ENCODE measurements at regions not wholly inside any gene's neighbourhood (a gene's known extent, or its start where the extent isn't known, plus 50 kb on each side); places are given as distances from the start of the nearest gene placed in this dataset.
"Not testable (repeated sequence)": the region's sequence is repeated elsewhere in the genome, so short reads cannot be mapped to it uniquely, and the experiment has no call there.

DNA sequence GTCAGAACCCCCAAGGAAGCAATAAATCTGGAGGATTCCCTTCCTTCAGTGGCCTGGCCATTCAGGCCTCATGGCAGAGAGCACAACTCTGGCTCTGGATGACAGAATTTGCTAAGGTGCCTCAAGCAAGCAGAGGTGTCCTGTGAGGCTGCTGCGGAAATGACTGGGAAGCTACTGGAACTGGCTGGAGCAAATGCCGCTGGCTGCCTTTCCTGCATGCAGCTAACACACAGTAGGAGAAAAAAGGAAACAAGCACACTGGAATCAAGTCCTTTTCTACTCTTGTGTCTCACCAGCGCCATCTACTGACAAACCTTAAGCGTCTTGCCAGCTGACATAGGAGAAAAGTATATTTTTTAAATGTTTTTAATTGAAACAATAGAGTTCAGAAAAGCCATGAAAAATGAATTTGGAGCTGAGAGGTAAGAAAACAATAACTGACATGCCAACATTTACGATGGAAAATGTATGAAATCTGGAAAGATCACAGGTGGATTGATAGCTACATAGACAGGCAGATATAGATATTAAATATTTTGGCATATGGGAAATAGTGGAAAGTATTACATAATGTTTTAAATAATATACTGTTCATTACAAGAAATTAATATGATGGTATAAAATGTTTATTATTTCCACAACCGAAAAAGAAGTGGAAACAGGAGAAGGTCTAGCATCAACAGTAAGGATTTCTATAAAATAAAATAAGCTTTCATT lies 951.6 kb downstream of the ANKRD7 start:
- peak; percentile 63 for DNase-seq

DNA sequence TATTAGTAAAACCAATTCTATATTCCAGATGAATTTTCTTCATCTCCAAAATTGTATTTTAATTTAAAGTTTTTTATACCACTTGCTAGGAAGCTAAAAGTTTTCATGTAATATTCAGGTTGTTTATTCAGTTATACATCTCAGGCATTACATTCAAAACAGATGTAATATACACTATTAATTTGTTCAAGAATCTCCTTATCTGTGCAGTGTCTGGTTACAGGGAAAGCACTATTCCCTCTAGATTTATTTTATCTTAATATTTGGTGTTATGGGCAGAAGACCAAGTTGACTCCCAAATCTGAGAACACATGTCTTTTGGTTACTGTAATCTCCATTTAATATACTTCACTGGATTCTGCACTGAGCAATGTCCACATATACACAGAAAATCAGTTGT lies 953.4 kb downstream of the ANKRD7 start:
- DNase-seq: no peak

DNA sequence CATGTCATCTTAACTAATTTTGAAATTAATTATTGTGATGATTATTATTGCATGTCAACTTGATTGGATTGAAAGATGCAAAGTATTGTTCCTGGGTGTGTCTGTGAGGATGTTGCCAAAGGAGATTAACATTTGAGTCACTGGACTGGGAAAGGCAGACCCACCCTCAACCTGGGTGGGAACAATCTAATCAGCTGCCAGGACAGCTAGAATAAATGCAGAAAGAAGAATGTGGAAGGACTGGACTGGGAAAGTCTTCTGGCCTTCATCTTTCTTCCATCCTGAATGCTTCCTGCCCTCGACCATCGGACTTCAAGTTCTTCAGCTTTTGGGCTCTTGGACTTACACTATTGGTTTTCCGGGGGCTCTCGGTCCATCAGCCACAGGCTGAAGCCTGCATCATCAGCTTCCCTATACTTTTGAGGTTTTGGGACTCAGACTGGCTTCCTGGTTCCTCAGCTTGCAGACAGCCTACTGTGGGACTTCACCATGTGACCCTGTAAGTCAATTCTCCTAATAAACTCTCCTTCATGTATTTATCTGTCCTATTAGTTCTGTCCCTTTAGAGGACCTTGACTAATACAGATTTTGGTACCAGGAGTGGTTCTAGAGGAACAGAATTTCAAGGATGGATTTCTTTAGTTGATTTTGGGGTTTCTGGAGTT lies 959.8 kb downstream of the ANKRD7 start:
- DNase-seq: no peak

DNA sequence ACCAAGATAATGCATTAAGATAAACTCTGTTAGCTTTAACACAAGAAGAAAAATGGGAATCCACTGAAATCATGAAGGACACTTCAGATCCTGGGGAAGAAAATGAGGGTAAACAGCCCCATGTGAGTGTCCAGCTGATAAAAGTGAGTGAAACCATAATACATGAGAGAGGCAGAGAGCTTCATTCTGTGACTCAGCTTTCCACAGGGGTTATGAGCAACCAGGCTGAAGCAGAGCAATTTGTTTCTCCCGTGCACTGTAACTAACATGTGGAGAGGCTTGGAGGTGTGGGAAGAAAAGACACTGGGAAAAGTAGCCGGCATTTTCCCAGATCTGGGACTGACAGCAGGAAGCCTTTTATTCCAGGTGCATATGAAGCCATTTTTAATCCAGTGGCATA lies 971.7 kb downstream of the ANKRD7 start:
- DNase-seq: no peak

DNA sequence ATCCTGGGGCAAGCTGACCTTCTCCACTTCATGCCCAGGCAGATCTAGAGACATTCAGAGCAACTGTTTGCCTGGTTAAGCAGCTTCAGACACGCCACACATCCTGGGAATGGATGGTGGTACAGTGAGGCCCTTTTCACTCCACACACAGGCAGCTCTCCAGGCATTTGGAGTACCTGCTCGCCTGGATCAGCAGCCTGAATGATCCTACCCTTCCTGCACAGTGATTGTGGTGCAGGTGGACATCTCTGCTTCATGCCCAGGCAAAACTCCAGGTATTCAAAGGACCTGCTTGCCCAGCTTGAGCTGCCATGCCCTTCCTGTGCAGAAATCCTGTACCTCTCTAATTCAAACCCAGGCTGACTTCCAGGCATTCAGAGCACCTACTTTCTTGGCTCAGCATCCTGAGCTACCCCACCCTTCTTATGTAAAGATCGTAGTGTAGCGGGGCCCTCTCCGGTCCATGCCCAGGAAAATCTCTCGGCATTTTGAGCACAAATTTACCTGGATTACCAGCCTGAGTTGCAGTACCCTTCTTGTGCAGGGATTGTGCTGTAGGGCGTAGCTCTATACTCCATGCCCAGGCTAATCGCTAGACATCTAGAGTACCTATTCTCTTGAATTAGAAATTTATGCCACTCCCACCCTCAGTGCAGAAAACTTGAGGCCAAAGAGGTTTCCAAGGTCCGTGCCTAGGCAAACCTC lies 972.8 kb downstream of the ANKRD7 start:
- no peak for DNase-seq

DNA sequence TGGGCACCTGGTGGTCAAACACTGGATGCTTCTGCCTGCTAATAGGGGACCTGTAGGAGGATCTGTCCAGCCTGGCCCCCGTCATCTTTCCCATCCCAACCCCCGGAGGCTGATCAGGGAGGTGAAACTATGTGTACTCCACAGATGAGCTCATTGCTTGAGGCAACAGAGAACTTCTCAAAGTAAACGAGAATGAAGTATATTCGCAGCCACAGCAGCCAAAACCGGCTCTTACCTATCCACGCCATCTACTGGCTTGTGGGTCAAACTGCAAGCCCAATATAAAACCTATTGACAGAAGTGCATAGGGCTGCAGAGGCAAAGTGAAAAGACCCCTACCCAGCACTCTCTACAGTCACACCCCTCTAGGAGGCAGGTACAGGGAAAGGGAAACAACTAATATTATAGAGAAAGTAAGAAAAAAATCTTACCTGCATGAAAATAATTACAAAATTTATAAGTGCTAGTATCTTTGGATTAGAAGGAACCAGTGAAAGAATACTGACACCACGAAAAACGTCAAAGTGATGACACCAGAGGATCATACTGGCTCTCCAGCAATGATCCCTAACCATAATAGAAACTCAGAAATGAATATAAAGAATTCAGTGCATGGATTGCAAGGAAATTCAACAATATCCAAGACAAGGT lies 973.5 kb downstream of the ANKRD7 start:
- peak; percentile 59 for DNase-seq

DNA sequence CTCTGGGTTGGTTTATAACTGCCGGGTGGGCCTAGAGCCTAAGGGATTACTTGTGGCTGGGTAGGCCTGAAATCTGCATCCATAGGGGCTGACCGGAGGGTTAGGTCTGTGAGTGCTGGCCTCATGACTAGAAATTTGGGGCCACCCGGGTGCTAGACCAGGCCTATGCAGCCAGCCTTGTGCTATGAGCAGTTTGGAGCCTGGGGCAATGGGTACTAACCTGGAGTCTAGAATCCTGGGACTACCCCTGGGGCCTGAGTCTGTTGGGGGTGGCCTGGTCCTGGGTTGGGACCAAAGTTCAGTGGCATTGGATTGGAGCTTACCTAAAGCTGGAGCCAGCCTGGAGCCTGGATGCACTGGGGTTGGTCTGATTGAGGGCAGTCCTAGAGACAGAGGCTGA lies 995.2 kb downstream of the ANKRD7 start:
- DNase-seq: no peak

DNA sequence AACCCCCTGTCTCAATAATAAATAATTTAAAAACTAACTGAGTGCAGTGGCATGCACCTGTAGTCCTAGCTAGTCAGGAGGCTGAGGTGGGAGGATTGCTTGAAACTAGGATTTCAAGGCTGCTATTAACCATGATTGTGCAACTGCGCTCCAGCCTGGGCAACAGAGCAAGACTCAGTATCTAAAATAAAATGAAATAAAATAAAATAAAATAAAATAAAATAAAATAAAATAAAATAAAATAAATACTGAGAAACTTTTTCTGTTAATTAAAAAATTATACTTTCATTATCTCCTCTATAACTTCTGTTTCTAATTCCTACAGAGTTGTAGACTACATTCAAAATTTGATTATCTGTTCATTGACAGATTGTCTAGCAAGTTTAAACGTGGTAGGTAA lies 999.4 kb downstream of the ANKRD7 start:
- no peak for DNase-seq

DNA sequence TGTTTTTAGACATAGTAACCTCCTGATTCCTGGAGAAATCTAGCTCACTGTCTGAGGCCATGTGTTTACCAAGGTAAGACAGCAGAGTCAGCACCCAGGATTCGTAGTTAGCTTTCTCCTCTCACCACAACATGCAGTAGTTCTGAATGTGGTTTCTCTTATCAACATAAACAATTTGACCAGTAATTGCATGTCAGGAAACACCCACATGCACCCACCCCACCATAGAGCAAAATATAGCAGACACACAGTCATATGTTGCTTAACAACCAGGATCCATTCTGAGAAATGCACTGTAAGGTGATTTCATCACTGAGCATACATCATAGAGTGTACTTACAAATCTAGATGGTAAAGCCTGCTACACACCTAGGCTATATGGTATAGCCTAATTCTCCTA lies 1004.0 kb downstream of the ANKRD7 start:
- DNase-seq: no peak

DNA sequence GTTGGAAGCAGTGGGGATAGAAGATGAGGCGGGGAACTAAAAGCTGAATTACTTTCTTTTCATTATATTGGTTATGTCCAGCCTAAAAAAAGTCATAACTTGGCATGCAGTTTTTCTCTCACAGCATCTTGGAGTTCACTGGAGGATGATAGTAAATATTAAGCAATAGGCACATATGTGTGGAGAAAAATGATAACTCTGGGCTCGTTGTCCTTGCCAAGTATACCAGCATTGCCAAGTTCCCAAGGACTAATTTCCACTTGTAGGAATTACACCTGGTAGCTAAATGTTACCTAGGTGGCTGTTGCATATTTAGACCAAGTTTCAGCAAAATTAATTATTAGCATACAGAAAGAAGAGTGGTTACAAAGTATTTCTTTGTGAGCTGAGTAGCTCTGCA lies 1007.6 kb downstream of the ANKRD7 start:
- DNase-seq: no peak

DNA sequence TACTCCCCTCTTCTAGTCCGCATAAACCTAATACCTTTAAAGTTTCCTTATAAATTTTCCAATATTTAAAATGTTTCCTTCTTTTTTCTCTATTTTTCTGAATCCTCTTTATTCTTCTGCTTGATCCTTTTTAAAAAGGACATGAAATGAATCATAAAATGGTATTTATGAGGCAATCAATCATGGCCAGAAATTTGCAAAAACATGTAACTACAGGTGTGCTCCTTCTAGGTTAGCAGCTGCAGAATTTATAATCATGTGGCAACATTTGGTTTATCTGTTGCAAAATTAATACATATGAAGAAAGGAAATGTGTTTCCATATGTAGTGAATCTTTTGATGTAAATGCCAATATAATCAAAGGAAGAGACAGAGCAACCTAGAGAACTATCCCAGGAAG lies 1008.5 kb downstream of the ANKRD7 start:
- DNase-seq: no peak

DNA sequence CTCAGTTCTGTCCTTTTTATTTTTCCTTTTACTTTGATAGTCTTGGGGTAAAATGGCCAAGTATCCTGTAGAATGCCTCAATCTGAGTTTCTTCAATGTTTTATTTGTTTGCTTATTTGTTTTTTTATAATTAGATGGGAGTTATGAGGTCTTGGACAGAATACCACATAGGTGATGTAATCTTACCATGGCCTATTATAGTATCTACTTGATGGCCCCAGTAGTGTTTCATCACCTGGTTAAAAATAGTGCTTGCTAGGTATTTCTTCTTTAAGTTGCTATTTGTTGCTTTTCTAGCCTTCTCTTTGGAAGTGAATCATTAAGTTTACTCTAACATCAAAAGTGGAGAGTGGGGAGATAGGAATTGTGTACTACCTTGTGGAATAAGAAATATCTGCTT lies 1020.0 kb upstream of the KCND2 start:
- no peak for DNase-seq

DNA sequence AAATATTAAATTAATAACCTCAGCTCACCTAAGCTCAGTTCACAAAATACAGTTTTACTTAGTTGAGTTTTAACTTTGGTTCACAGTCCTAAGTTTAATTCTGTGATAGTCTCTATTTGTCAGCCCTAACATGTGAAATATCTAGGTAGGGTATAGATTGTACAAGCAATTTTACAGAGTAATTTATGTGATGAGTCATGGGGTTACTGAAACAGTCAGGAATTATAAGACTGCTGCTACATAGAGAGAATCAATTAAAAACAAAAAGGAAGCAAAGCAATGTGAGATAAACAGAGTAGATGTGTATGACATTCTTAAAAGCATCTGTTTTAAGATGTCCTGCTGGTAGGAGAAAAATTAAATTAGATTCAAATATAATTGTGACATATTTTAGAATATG lies 1018.2 kb upstream of the KCND2 start:
- no peak for DNase-seq

DNA sequence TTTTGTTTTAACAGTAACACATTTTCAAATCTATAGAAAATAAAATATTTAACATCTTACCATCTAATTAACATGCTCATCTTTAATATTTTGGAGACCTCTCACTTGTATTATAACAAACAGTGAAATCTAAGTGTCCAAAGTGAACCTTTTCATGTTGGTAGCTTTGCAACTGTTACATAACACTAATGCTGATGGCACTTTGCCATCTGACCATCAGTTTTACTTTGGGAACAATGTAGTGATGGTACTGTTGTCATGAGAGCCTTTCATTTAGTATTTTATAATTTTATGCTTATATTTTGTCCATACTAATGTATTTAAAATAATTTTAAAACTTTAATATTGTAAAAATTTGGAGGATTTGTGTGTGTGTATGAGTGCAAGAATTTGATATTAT lies 1017.0 kb upstream of the KCND2 start:
- no peak for DNase-seq

DNA sequence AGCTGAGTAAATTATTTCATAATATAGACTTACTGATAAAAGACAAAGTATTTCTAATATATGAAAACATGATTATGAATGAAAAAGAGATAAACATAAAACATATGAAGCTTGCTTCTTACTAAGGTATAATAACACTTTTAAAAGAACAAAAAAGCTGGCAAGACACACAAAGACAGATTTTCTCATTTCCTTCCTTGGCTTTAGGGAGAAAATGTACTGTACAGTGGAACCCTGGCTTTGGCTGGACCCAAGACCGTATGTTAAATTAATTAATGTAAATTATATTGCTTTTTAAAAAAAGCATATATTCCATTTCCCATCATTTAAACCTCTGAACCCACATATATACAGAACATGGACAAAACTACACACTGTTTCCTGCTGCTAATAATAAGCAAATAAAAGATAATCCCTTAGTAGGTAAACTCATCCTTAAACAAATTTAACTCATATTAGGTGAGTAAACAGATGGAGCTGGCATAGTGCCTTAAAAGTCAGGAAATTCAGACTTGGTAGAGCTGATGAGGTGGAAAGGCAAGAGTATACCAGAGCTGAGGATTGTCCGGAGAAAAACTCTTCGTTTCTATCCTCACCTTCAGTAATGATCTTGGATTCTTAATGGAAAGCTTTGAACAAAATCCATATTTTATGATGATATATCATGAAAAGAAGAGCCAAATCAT lies 1016.4 kb upstream of the KCND2 start:
- DNase-seq: no peak

DNA sequence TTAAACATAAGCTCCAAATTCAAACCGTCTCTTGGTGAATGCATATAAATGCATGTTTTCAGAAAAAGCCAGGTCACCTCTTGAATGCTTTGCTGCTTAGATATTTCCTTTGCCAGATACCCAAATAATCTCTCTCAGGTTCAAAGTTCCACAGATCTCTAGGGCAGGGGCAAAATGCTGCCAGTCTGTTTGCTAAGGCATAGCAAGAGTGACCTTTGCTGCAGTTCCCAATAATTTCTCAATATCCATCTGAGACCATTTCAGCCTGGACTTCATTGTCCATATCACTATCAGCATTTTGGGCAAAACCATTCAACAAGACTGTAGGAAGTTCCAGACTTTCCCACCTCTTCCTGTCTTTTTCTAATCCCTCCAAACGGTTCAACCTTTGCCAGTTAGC lies 1006.2 kb upstream of the KCND2 start:
- not testable (repeated sequence) for DNase-seq

DNA sequence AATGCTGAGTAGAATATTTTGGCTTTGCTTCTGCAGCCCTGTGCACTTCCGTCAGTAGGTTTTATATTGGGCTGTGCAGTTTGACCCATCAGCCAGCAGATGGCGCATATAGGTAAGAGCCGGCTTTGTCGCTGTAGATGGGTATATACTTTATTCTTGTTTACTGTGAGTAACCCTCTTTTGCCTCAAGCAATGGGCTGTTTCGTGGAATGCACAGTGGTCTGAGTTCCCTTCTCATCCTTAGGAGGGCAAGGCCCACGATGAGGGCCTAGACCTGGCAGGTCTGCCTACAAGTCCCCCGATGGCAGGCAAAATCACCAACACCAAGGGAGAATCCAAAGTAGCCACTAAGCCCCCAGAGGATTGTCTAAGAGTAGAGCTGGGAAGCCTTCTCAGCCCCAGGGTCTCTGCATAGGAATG lies 1002.9 kb upstream of the KCND2 start:
- peak; percentile 67 for DNase-seq

DNA sequence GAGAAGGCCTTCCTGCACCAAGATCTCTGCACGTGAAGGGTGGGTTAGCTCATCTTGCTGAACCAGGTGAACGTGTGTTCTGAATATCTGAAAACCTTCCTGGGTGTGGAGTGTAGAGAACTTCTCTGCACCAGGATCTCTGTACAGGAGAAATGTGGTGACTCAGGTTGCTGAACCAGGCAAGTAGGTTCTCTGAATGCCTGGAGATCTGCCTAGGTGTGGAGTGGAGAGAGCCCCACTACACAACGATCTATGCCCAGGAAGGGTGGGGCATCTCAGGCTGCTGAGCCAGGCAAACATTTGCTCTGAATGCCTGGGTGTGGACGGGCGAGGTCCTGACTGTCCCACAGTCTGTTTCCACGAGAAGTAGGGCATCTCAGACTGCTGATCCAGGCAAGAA lies 1002.3 kb upstream of the KCND2 start:
- no peak for DNase-seq

DNA sequence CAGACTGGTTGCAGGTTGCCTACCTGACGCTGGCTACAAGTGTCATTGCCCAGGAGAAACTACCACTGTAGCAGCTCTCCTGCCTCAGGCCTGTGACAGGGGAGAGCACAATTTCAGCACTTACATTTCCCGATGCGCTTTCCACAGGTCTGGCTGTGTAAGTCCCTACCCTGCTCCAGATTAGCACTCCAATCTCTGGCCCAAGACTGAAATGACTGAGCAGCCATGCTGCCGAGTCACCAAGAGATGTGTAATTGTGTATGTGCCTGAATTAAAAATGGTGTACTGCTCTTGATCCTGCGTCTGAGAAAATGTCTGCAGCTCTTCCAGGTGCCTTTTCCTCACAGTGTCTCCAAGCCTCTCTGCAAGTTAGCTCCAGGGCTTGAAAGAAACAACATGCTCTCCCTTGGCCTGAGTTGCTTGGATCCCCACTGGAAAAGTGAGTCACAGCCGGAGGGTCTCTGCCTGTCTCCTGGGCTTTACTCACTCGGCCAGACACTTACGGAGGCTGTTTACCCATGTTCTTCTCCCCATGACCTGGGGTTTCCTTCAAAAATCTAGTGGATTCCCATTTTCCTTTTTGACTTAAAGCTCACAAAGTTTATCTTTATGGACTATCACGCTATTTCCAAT lies 1001.7 kb upstream of the KCND2 start:
- DNase-seq: no peak

DNA sequence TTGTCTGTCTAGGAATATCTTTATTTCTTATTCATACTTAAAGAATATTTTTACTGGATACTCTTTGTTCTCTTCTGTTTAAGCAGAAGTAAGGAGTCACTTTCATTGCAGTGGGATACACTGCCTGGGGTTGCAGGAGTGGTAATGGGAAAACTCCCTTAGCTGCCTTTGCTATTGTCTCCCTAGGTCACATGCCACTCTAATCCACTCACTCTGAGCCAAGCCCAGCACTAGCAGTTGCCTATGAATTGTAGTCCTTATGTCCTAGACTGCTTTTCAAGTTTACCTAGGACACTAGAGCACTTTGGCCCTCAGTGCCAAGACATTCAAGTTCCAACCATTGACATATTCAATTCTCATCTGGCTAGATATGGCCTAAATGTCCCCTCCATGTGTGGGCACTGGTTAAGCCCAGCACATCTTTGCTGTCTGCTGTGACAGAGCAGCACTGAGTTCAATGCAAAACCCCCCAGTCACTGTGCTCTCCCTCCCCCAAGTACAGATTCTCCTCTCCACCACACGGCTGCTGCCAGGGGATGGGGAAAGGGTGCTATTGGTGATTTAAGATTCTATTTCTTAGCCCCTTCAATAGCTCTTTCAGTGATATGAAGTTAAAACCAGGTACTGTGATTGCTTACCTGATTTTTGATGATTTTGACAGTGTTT lies 991.7 kb upstream of the KCND2 start:
- DNase-seq: no peak

DNA sequence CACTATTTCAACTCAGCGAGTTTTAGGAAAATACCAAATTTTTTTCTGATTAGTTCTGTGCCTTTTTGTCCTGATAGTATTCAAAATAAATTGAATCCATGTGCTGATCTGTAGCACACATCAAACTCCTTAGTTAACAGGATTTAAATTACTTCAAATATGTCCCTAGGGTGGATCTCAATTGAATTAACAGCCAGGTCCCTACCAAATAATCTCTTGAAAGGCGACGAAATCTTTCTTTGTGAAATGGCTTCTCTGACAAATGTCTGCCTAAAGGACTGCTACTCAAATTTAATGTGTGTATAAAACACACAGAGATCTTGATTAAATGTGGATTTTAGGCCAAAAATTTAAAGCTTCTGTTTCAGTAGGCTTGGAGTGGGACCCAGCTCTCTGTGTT lies 989.6 kb upstream of the KCND2 start:
- DNase-seq: no peak

DNA sequence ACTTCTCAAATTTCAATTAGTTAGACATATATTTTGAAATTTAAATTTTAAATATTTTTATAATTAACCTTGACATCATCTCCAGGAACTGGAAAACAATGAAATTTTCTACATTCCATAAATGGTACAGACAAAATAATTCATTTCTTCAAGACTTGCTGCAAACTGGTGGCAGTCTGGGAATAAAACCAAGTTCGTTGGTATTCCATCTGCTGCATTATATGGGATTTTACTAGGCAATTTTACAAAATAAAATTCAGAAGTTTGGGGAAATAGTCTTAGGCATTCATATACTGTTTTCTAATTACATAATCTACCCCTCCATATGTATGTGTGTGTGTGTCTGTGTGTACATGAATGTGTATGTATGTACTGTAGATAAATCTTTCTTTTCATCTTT lies 984.6 kb upstream of the KCND2 start:
- DNase-seq: no peak
